Testis (tissue), 2 donors: ENCODE measurements at regions not wholly inside any gene's neighbourhood (a gene's known extent, or its start where the extent isn't known, plus 50 kb on each side); places are given as distances from the start of the nearest gene placed in this dataset.

ENCODE experiments used
- CTCF ChIP-seq, 3 experiments: fragments of 450-650 bp in 2 of 3; fragments of 200-600 bp in 1 of 3; sonication (generic) in 1 of 3; IDR thresholded peaks; one replicate each; pipeline ENCODE4 v1.5.1; 2016 to 2019; ENCODE audit warnings: antibody characterized with exemption in 3 of 3, mild to moderate bottlenecking in 2 of 3, moderate library complexity in 1 of 3
- POLR2A ChIP-seq: fragments of 450-650 bp; IDR thresholded peaks from one replicate; pipeline ENCODE4 v1.6.1; 2017; ENCODE audit warnings: antibody characterized with exemption, mild to moderate bottlenecking, moderate library complexity

- TF ChIP-seq CTCF (IDR thresholded peaks at IDR 0.05) (no peak), POLR2A (no peak)
These were observed 56.6 kb upstream of the FLT1 start for GRCh38 chr13:28551498-28551895.
